Testis (tissue), 2 donors: ENCODE measurements at regions not wholly inside any gene's neighbourhood (a gene's known extent, or its start where the extent isn't known, plus 50 kb on each side); places are given as distances from the start of the nearest gene placed in this dataset.
A peak's percentile ranks its signal among the peaks of the same experiment; 100 is the strongest.

Source experiments
- DNase-seq: peaks from one replicate; pipeline ENCODE4 v3.0.0-alpha.2; 2019
- H3K27ac ChIP-seq, 2 donors: fragments of 200-600 bp; sonication (generic); one replicate each; pipeline ENCODE4 v1.5.1; 2019
- H3K27me3 ChIP-seq: fragments of 200-600 bp; sonication (generic); one replicate; pipeline ENCODE4 v1.5.1; 2019
- H3K36me3 ChIP-seq: fragments of 200-600 bp; sonication (generic); one replicate; pipeline ENCODE4 v1.5.1; 2017; ENCODE audit warnings: low read depth; ENCODE audit errors: missing control alignments
- H3K4me1 ChIP-seq: fragments of 200-600 bp; sonication (generic); one replicate; pipeline ENCODE4 v1.5.1; 2019
- H3K4me3 ChIP-seq, 2 donors: fragments of 200-600 bp; sonication (generic); one replicate each; pipeline ENCODE4 v1.5.1; 2017 to 2019
- H3K9me3 ChIP-seq: fragments of 200-600 bp; sonication (generic); one replicate; pipeline ENCODE4 v1.5.1; 2017
- POLR2A ChIP-seq: fragments of 450-650 bp; IDR thresholded peaks from one replicate; pipeline ENCODE4 v1.6.1; 2017; ENCODE audit warnings: antibody characterized with exemption, mild to moderate bottlenecking, moderate library complexity
- WGBS, 2 donors: methylation state at CpG; one replicate each; pipeline ENCODE4 v1.1.5; 2018; 5-methylcytosine and 5-hydroxymethylcytosine counted together
- intact Hi-C: fragments of 100-400 bp; cut with DNase I; formaldehyde crosslinking; loops from one replicate; pipeline ENCODE4 v1.15.1; 2023; ENCODE audit warnings: low total_unique reads
- TF ChIP-seq, protein P1 (sequence below), 3 experiments: fragments of 450-650 bp in 2 of 3; fragments of 200-600 bp in 1 of 3; sonication (generic) in 1 of 3; IDR thresholded peaks; one replicate each; pipeline ENCODE4 v1.5.1; 2016 to 2019; ENCODE audit warnings: antibody characterized with exemption in 3 of 3, mild to moderate bottlenecking in 2 of 3, moderate library complexity in 1 of 3

DNA sequence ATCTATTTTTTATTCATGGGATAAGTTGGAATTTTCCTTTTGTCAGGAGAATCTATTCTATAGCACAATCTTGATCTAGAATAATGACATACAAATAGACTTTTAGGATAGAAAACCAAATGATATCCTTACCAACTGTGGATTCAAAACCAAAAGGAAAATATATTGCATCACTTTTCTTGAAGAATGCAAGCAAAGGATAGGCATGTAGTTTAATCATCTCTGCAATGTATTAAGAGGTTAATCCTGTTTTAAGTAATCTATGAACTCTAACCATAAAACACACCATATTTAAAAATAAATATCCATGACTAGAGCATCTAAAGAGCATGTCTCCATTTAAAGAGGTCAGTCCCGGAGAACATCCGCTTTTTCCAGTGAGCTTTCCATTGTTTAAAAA lies 106.7 kb upstream of the CNKSR3 start:
- Histone ChIP-seq H3K9me3 (no peaks in the 10 kb centered on the region), H3K4me3 (no peak overlapping the region), H3K27ac (no peak overlapping the region), H3K4me1 (no peaks in the 10 kb centered on the region), H3K36me3 (no peaks in the 10 kb centered on the region), H3K27me3 (no peaks in the 10 kb centered on the region)
- 92 to 97% methylated on average over 2 of the region's 2 CpGs for WGBS, 2 donors
- intact Hi-C loops, result no loop called here
- no peak for TF ChIP-seq POLR2A
- TF ChIP-seq, protein P1, sequence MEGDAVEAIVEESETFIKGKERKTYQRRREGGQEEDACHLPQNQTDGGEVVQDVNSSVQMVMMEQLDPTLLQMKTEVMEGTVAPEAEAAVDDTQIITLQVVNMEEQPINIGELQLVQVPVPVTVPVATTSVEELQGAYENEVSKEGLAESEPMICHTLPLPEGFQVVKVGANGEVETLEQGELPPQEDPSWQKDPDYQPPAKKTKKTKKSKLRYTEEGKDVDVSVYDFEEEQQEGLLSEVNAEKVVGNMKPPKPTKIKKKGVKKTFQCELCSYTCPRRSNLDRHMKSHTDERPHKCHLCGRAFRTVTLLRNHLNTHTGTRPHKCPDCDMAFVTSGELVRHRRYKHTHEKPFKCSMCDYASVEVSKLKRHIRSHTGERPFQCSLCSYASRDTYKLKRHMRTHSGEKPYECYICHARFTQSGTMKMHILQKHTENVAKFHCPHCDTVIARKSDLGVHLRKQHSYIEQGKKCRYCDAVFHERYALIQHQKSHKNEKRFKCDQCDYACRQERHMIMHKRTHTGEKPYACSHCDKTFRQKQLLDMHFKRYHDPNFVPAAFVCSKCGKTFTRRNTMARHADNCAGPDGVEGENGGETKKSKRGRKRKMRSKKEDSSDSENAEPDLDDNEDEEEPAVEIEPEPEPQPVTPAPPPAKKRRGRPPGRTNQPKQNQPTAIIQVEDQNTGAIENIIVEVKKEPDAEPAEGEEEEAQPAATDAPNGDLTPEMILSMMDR (IDR thresholded peaks at IDR 0.05), result no peak
- DNase-seq, result no peak

DNA sequence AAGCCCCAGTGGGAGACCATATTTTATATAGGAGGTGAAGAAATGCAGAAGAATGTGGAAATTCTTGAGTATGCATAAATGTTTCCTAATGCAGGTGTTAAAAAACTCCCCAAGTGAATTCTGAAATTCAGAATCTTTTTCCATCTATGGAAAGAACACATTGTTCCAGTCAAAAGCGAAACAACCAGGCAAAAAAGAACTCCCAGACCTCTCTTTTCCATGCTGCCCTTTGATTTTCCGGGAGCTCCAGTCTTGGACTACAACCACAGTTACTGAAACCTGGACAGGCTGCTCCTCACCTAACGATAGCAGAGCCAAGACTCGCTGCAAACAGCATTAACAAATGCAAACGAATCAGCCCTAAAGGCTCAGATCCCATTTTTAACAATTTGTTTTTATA lies 108.7 kb upstream of the CNKSR3 start:
- DNase-seq, result peak; percentile 22
- Histone ChIP-seq H3K9me3 (no peaks in the 10 kb centered on the region), H3K36me3 (no peaks in the 10 kb centered on the region), H3K4me3 (no peak overlapping the region), H3K27ac (peak overlapping the region in 1 of 2 donors; percentile 17), H3K27me3 (no peaks in the 10 kb centered on the region), H3K4me1 (no peaks in the 10 kb centered on the region)
- TF ChIP-seq, protein P1 (IDR thresholded peaks at IDR 0.05), result no peak
- no peak for TF ChIP-seq POLR2A
- intact Hi-C loops, result no loop called here
- WGBS, 2 donors, result 31 to 37% methylated on average over 5 of the region's 5 CpGs

DNA sequence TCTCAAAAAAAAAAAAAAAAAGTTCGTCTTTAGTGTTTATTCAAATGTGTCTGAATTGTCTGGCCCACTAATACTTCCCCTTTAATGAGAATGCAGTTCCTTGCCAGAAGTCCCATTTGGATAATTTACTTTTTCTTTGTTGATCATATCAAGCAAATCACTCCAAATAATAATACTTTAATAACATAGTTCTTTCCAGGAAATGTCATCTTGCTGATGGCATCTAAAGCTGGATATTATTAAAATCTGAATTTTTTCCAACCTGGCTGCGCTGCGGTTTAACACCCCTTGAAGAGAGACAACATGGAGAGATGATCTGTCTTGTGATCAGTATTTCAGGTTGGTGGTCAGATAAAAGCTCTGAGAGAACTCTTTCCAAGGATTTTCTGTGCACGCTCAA lies 111.2 kb upstream of the CNKSR3 start:
- no peak for DNase-seq
- H3K27ac ChIP-seq, result no peak overlapping the region

DNA sequence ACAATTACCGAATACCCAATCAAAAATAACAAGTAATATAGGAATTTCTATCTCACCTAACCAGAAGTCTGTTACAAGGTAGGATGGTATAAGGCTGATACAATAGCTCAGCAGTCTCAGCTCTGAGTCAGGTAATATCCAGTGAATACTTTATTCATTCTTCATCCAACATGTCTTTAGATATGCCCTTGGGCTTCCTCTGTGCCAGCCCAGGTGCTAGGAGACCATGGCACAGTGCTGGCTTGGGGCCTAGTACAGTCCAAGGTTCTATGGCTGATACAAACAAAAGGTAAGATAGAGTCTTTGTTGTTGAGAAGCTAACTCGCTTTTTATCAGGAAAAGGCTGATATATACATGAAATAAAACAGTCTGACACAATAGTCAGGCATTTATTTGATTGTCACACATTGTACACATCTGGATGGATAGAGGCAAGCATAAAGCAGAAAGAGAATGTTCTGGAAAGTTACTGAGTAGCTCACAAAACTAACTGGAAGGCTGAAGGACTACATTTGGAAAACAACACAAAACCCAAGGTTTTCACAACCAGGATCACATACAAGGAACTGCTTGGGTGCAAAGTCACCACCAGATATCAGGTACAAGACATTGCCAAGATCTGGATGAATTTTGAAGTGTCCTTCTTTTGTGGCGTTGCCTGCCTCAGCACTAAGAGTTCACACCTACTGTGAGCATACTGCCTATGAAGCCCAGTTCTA lies 110.4 kb upstream of the SCAF8 start:
- no peaks in the 10 kb centered on the region for H3K4me1 ChIP-seq
- TF ChIP-seq, protein P1 (IDR thresholded peaks at IDR 0.05), result no peak
- TF ChIP-seq POLR2A, result no peak
- H3K27ac ChIP-seq, result no peak overlapping the region
- intact Hi-C loops, result no loop called here
- 65 to 68% methylated on average over 3 of the region's 3 CpGs for WGBS, 2 donors
- H3K9me3 ChIP-seq, result no peaks in the 10 kb centered on the region
- DNase-seq, result no peak
- no peaks in the 10 kb centered on the region for H3K36me3 ChIP-seq
- no peaks in the 10 kb centered on the region for H3K27me3 ChIP-seq
- H3K4me3 ChIP-seq, result no peak overlapping the region

More for the DNA sequence above, 111.2 kb upstream of the CNKSR3 start:
- H3K4me3 ChIP-seq, result no peak overlapping the region
- TF ChIP-seq, protein P1 (IDR thresholded peaks at IDR 0.05), result no peak
- no peak for TF ChIP-seq POLR2A
- intact Hi-C loops, result no loop called here
- H3K27me3 ChIP-seq, result no peaks in the 10 kb centered on the region
- no peaks in the 10 kb centered on the region for H3K9me3 ChIP-seq
- no peaks in the 10 kb centered on the region for H3K36me3 ChIP-seq
- no peaks in the 10 kb centered on the region for H3K4me1 ChIP-seq
- 90 to 92% methylated on average over 4 of the region's 4 CpGs for WGBS, 2 donors

DNA sequence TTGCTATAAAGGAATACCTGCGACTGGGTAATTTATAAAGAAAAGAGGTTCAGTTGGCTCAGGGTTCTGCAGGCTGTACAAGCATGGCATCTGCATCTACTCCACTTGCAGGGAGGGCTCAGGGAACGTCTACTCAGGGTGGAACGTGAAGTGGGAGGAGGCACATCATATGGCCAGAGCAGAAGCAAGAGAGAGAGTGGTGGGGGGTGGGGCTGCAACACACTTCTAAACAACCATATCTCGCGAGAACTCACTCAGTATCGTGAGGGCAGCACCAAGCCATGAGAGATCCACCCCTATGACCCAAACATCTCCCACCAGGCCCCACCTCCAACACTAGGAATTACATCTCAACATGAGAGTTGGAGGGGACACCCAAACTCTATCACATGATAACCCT lies 109.8 kb upstream of the SCAF8 start:
- no peak for DNase-seq
- no peaks in the 10 kb centered on the region for H3K36me3 ChIP-seq
- WGBS, 2 donors, result 88 to 94% methylated on average over 6 of the region's 6 CpGs
- no peaks in the 10 kb centered on the region for H3K4me1 ChIP-seq
- H3K27me3 ChIP-seq, result no peaks in the 10 kb centered on the region
- intact Hi-C loops, result no loop called here
- TF ChIP-seq, protein P1 (IDR thresholded peaks at IDR 0.05), result no peak
- no peak for TF ChIP-seq POLR2A
- no peak overlapping the region for H3K27ac ChIP-seq
- H3K9me3 ChIP-seq, result no peaks in the 10 kb centered on the region
- H3K4me3 ChIP-seq, result no peak overlapping the region
